ENCODE measurements at regions not wholly inside any gene's neighbourhood (a gene's known extent, or its start where the extent isn't known, plus 50 kb on each side); places are given as distances from the start of the nearest gene placed in this dataset.

DNA sequence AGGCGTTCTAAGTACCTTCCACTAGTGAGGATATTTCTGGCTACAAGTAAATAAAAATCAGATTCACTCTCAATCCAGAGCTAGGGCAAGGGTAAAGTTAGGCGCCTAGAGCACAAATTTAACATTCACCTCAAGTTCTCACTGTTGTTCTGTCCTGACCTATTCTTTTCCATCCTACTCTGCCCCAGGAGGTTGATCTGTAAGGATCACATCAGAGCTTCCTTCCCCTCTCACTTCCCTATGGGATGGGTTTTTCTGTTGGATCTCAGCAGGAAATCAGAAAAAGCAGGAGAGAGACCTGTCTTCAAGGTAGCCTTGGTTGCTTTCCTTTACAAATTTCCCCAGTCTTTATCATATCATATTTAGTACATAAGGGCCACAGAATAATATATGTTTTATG, 316.7 kb downstream of the GABRG2 start:
- H3K27me3 ChIP-seq (ENCODE audit: control insufficient read depth in 3 of 3, insufficient read depth in 3 of 3, low read length in 3 of 3) = no peaks in the 10 kb centered on the region
- H3K4me1 ChIP-seq (ENCODE audit: control insufficient read depth in 3 of 3, insufficient read depth in 3 of 3, low read length in 3 of 3) = no peaks in the 10 kb centered on the region
- H3K27ac ChIP-seq (ENCODE audit: low read depth, low read length) = no peak overlapping the region
- H3K4me3 ChIP-seq (ENCODE audit: low read length in 3 of 3) = no peak overlapping the region
- H3K9ac ChIP-seq (ENCODE audit: low read depth in 1 of 3, low read length in 3 of 3) = no peak overlapping the region
- H3K36me3 ChIP-seq (ENCODE audit: control insufficient read depth in 3 of 3, insufficient read depth in 3 of 3, low read length in 3 of 3) = no peaks in the 10 kb centered on the region
- peaks cover 0 to 3% (median 0%) of the 10 kb centered on the region in 3 donors for H3K9me3 ChIP-seq (ENCODE audit: control insufficient read depth in 3 of 3, low read length in 3 of 3)

DNA sequence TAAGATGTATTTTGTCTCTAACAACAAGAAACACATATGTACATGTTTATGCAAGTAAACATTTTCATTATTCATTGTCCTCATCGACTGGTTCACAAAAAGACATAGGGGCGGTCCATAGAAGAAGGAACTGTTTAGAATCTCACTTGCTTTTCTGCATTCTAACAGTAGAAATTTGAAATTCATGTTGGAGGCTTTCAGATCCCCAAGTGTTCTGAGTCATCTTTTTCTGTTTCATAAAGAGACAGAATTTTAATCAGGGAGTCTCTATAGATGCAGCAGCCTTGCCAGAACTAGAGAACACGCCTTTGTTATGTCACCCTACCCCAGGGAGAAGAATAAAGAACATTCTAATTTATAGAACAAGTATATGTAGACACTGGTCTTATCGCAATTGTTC, 324.3 kb downstream of the GABRG2 start:
- H3K27ac ChIP-seq (ENCODE audit: low read depth, low read length) = no peak overlapping the region
- no peak overlapping the region for H3K4me3 ChIP-seq (ENCODE audit: low read length in 3 of 3)
- no peaks in the 10 kb centered on the region for H3K27me3 ChIP-seq (ENCODE audit: control insufficient read depth in 3 of 3, insufficient read depth in 3 of 3, low read length in 3 of 3)
- no peaks in the 10 kb centered on the region for H3K4me1 ChIP-seq (ENCODE audit: control insufficient read depth in 3 of 3, insufficient read depth in 3 of 3, low read length in 3 of 3)
- peaks cover 0 to 3% (median 0%) of the 10 kb centered on the region in 3 donors for H3K9me3 ChIP-seq (ENCODE audit: control insufficient read depth in 3 of 3, low read length in 3 of 3)
- H3K9ac ChIP-seq (ENCODE audit: low read depth in 1 of 3, low read length in 3 of 3) = no peak overlapping the region
- no peaks in the 10 kb centered on the region for H3K36me3 ChIP-seq (ENCODE audit: control insufficient read depth in 3 of 3, insufficient read depth in 3 of 3, low read length in 3 of 3)

DNA sequence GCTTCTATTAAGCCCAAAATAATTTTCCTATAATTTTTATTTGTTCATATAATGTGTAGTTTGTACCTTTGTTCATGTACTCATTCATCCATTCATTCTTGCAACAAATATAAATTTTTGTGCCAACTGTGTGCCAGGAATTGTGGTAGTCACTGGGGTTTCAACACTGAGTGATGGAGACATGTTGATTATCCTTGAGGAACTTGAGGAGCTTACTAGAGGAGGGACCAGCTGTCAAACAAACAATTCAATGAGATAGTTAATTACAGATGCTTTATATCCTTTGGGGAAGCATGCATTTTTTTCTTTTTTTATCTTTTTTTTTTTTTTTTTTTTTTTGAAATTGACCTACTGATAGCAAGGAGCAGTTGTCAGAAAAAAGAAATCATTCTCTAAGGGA, 324.8 kb downstream of the GABRG2 start:
- peaks cover 0 to 3% (median 0%) of the 10 kb centered on the region in 3 donors for H3K9me3 ChIP-seq (ENCODE audit: control insufficient read depth in 3 of 3, low read length in 3 of 3)
- H3K4me3 ChIP-seq (ENCODE audit: low read length in 3 of 3) = no peak overlapping the region
- H3K36me3 ChIP-seq (ENCODE audit: control insufficient read depth in 3 of 3, insufficient read depth in 3 of 3, low read length in 3 of 3) = no peaks in the 10 kb centered on the region
- H3K9ac ChIP-seq (ENCODE audit: low read depth in 1 of 3, low read length in 3 of 3) = no peak overlapping the region
- H3K27ac ChIP-seq (ENCODE audit: low read depth, low read length) = no peak overlapping the region
- H3K4me1 ChIP-seq (ENCODE audit: control insufficient read depth in 3 of 3, insufficient read depth in 3 of 3, low read length in 3 of 3) = no peaks in the 10 kb centered on the region
- H3K27me3 ChIP-seq (ENCODE audit: control insufficient read depth in 3 of 3, insufficient read depth in 3 of 3, low read length in 3 of 3) = no peaks in the 10 kb centered on the region

DNA sequence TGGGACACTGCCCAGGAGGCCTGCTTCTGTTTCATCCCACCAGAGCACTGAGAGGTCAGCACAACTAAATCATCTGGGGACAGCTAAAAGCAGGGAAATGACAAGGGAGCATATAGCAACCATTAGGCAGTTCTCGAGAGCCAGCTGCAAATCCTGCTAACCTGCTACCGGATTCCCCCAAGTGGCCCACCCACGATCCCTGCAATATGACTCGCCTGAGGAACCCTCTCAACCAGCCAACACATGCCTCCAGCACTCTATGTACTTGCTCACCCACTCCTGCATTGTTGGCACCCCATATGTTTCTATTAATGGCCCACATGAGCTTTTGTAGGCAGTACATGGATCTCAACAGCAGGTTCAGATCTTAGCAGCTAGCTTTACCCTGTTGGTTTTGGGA, 326.0 kb downstream of the GABRG2 start:
- Histone ChIP-seq H3K9ac (ENCODE audit: low read depth in 1 of 3, low read length in 3 of 3) (no peak overlapping the region), H3K36me3 (ENCODE audit: control insufficient read depth in 3 of 3, insufficient read depth in 3 of 3, low read length in 3 of 3) (no peaks in the 10 kb centered on the region), H3K4me3 (ENCODE audit: low read length in 3 of 3) (no peak overlapping the region), H3K27me3 (ENCODE audit: control insufficient read depth in 3 of 3, insufficient read depth in 3 of 3, low read length in 3 of 3) (no peaks in the 10 kb centered on the region), H3K4me1 (ENCODE audit: control insufficient read depth in 3 of 3, insufficient read depth in 3 of 3, low read length in 3 of 3) (no peaks in the 10 kb centered on the region), H3K9me3 (ENCODE audit: control insufficient read depth in 3 of 3, low read length in 3 of 3) (peaks cover 0 to under 1% (median 0%) of the 10 kb centered on the region in 3 donors), H3K27ac (ENCODE audit: low read depth, low read length) (no peak overlapping the region)

DNA sequence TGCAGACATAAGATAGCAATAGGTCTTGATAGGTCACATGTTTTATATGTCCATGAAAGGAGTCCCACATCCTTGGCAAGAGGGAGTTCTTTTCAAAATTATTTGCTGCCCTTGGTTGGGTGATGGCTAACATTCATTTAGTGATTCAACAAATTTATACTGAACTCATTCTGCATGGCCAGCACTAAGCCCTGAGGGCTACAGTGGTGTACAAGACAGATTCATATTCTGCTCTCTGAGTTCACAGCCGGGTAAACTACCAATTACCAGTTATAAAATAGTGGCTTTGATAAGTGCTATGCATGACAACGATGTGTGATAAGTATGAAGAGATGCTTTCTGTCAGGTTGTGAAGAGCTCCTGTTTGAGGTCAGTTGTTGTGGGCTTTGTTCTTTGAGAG, 340.0 kb downstream of the GABRG2 start:
- H3K27ac ChIP-seq (ENCODE audit: low read depth, low read length) = no peak overlapping the region
- H3K36me3 ChIP-seq (ENCODE audit: control insufficient read depth in 3 of 3, insufficient read depth in 3 of 3, low read length in 3 of 3) = no peaks in the 10 kb centered on the region
- H3K9ac ChIP-seq (ENCODE audit: low read depth in 1 of 3, low read length in 3 of 3) = no peak overlapping the region
- no peaks in the 10 kb centered on the region for H3K27me3 ChIP-seq (ENCODE audit: control insufficient read depth in 3 of 3, insufficient read depth in 3 of 3, low read length in 3 of 3)
- no peaks in the 10 kb centered on the region for H3K4me1 ChIP-seq (ENCODE audit: control insufficient read depth in 3 of 3, insufficient read depth in 3 of 3, low read length in 3 of 3)
- no peak overlapping the region for H3K4me3 ChIP-seq (ENCODE audit: low read length in 3 of 3)
- no peaks in the 10 kb centered on the region for H3K9me3 ChIP-seq (ENCODE audit: control insufficient read depth in 3 of 3, low read length in 3 of 3)

DNA sequence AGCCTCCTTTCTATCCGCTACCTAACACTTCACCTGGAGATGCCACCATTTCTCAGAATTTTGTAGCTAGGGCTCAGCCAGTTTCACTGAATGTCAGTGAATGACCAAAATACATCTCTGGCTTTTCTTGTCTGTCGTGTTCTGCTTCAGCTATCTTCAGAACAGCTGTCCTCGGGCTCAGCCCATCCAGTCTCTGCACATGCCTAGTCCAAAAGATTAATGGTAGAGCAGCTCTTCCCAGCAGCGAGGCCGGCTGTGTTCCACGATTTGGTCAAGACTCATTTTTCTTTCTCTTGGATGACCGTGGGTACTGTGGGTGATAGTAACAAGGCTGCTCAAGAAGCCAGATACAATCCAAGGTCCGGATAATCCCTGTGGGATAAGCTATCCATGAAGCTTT, 342.8 kb downstream of the GABRG2 start:
- H3K27ac ChIP-seq (ENCODE audit: low read depth, low read length) = no peak overlapping the region
- no peaks in the 10 kb centered on the region for H3K9me3 ChIP-seq (ENCODE audit: control insufficient read depth in 3 of 3, low read length in 3 of 3)
- H3K36me3 ChIP-seq (ENCODE audit: control insufficient read depth in 3 of 3, insufficient read depth in 3 of 3, low read length in 3 of 3) = no peaks in the 10 kb centered on the region
- no peak overlapping the region for H3K4me3 ChIP-seq (ENCODE audit: low read length in 3 of 3)
- H3K27me3 ChIP-seq (ENCODE audit: control insufficient read depth in 3 of 3, insufficient read depth in 3 of 3, low read length in 3 of 3) = no peaks in the 10 kb centered on the region
- no peaks in the 10 kb centered on the region for H3K4me1 ChIP-seq (ENCODE audit: control insufficient read depth in 3 of 3, insufficient read depth in 3 of 3, low read length in 3 of 3)
- H3K9ac ChIP-seq (ENCODE audit: low read depth in 1 of 3, low read length in 3 of 3) = no peak overlapping the region

DNA sequence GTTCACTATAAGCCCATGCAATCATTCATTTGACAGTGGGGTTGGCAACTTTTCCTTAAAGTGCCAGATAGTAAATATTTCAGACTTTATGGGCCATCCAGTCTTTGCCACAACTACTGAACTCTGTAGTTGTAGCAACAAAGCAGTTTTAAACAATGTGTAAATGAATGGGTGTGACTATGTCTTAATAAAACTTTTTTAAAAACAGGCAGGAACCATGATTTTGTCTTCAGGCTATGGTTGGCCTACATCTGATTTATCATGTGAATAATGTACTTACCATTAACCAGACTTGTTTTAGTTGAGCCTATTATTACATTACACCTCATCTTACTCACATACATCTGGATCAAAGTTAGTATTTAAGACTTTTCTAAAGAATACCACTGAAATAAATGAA, 361.6 kb downstream of the GABRG2 start:
- Histone ChIP-seq H3K4me3 (ENCODE audit: low read length in 3 of 3) (no peak overlapping the region), H3K4me1 (ENCODE audit: control insufficient read depth in 3 of 3, insufficient read depth in 3 of 3, low read length in 3 of 3) (no peaks in the 10 kb centered on the region), H3K27me3 (ENCODE audit: control insufficient read depth in 3 of 3, insufficient read depth in 3 of 3, low read length in 3 of 3) (no peaks in the 10 kb centered on the region), H3K27ac (ENCODE audit: low read depth, low read length) (no peak overlapping the region), H3K9me3 (ENCODE audit: control insufficient read depth in 3 of 3, low read length in 3 of 3) (no peaks in the 10 kb centered on the region), H3K36me3 (ENCODE audit: control insufficient read depth in 3 of 3, insufficient read depth in 3 of 3, low read length in 3 of 3) (no peaks in the 10 kb centered on the region), H3K9ac (ENCODE audit: low read depth in 1 of 3, low read length in 3 of 3) (no peak overlapping the region)

DNA sequence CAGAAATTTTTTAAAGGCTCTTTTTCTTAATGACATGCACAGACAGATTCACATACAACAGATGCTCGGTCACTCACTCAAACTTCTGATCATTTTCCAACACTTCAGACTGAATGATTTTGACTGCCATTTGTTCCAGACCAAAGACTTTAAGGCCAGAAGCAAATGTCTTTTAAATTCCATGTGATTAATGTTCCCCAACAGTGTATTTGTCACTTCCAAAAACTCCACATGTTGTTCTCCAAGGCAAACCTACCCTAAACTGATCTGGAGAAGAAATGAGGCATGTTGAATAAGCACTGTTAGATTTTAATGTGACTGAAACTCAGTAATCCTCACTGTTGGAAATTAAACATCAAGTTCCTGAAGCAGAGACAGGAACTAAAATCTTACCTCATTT, 366.7 kb downstream of the GABRG2 start:
- Histone ChIP-seq H3K36me3 (ENCODE audit: control insufficient read depth in 3 of 3, insufficient read depth in 3 of 3, low read length in 3 of 3) (no peaks in the 10 kb centered on the region), H3K9me3 (ENCODE audit: control insufficient read depth in 3 of 3, low read length in 3 of 3) (no peaks in the 10 kb centered on the region), H3K27ac (ENCODE audit: low read depth, low read length) (no peak overlapping the region), H3K4me1 (ENCODE audit: control insufficient read depth in 3 of 3, insufficient read depth in 3 of 3, low read length in 3 of 3) (no peaks in the 10 kb centered on the region), H3K4me3 (ENCODE audit: low read length in 3 of 3) (no peak overlapping the region), H3K27me3 (ENCODE audit: control insufficient read depth in 3 of 3, insufficient read depth in 3 of 3, low read length in 3 of 3) (no peaks in the 10 kb centered on the region), H3K9ac (ENCODE audit: low read depth in 1 of 3, low read length in 3 of 3) (no peak overlapping the region)

DNA sequence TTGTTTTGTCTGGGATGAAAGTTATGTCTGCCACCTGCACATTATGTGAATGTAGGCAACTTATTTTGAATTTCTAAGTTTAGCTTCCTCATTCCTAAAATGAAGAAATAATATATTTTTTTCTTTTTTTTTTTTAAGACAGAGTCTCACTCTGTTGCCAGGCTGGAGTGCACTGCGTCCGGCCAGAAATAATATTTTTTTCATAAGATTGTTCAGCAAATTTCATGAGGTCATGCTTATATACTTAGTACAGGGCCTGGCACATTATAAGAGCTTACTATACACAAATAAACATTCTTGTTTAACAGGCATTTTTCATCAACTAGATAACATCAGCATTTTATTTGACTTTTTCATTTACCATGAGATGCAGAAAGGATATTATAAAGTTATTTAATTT, 368.5 kb downstream of the GABRG2 start:
- Histone ChIP-seq H3K27me3 (ENCODE audit: control insufficient read depth in 3 of 3, insufficient read depth in 3 of 3, low read length in 3 of 3) (no peaks in the 10 kb centered on the region), H3K27ac (ENCODE audit: low read depth, low read length) (no peak overlapping the region), H3K4me1 (ENCODE audit: control insufficient read depth in 3 of 3, insufficient read depth in 3 of 3, low read length in 3 of 3) (no peaks in the 10 kb centered on the region), H3K4me3 (ENCODE audit: low read length in 3 of 3) (no peak overlapping the region), H3K36me3 (ENCODE audit: control insufficient read depth in 3 of 3, insufficient read depth in 3 of 3, low read length in 3 of 3) (no peaks in the 10 kb centered on the region), H3K9ac (ENCODE audit: low read depth in 1 of 3, low read length in 3 of 3) (no peak overlapping the region), H3K9me3 (ENCODE audit: control insufficient read depth in 3 of 3, low read length in 3 of 3) (no peaks in the 10 kb centered on the region)

DNA sequence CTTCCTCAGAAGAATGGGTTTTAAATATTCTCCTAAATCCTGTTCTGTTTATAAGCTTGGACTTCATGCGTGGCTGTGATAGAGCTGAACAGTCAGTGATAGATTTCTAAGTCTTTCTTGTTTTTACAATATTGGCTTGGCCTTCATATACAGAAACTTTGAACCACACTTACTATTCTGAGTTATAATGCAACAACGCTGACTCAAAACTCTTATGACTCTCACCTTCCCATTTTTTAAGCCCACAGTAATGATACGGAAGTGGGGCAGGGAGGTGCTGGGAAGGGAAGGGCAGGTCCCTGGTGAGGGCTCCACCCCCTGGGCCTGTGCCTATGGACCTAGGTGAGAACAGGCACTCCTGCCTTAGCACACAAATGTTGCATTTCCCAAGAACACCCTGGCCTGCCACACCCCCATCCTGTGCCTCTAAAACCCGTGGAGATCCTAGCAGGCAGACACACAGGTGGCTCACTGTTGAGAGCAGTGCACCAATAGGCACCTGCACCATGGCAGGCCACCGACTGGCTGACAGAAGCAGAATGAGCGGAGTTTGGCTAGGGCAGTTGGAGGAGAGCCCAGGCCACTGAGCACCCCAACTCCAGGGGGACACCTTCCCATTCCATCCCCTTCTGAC, 376.7 kb downstream of the GABRG2 start:
- Histone ChIP-seq H3K27ac (ENCODE audit: low read depth, low read length) (no peak overlapping the region), H3K4me3 (ENCODE audit: low read length in 3 of 3) (no peak overlapping the region), H3K36me3 (ENCODE audit: control insufficient read depth in 3 of 3, insufficient read depth in 3 of 3, low read length in 3 of 3) (no peaks in the 10 kb centered on the region), H3K9ac (ENCODE audit: low read depth in 1 of 3, low read length in 3 of 3) (no peak overlapping the region), H3K4me1 (ENCODE audit: control insufficient read depth in 3 of 3, insufficient read depth in 3 of 3, low read length in 3 of 3) (no peaks in the 10 kb centered on the region), H3K27me3 (ENCODE audit: control insufficient read depth in 3 of 3, insufficient read depth in 3 of 3, low read length in 3 of 3) (no peaks in the 10 kb centered on the region), H3K9me3 (ENCODE audit: control insufficient read depth in 3 of 3, low read length in 3 of 3) (no peaks in the 10 kb centered on the region)

DNA sequence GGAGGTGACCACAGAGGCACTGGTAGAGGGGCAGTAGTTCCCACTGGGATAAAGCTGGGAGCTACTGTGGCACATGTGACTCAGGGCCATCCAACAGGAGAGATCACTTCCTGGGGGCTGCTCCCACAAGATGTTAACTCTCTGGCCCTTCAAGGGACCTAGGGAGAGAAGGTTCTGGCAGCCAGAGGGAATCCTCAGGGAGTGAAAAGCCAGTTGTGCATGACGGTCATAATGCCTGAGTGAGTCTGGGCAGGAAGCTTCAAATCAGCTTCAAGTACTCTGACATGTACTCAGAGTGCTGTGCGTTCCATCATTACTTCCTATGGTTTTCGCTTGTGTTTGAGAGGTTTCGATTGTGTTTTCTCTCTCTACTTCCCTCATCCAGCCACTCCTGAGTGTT, 388.5 kb downstream of the GABRG2 start:
- H3K9me3 ChIP-seq (ENCODE audit: control insufficient read depth in 3 of 3, low read length in 3 of 3) = peaks cover 0 to 11% (median 0%) of the 10 kb centered on the region in 3 donors
- H3K27me3 ChIP-seq (ENCODE audit: control insufficient read depth in 3 of 3, insufficient read depth in 3 of 3, low read length in 3 of 3) = no peaks in the 10 kb centered on the region
- no peak overlapping the region for H3K4me3 ChIP-seq (ENCODE audit: low read length in 3 of 3)
- no peaks in the 10 kb centered on the region for H3K36me3 ChIP-seq (ENCODE audit: control insufficient read depth in 3 of 3, insufficient read depth in 3 of 3, low read length in 3 of 3)
- no peak overlapping the region for H3K27ac ChIP-seq (ENCODE audit: low read depth, low read length)
- no peaks in the 10 kb centered on the region for H3K4me1 ChIP-seq (ENCODE audit: control insufficient read depth in 3 of 3, insufficient read depth in 3 of 3, low read length in 3 of 3)
- no peak overlapping the region for H3K9ac ChIP-seq (ENCODE audit: low read depth in 1 of 3, low read length in 3 of 3)
